K562 (cell line): ENCODE measurements at regions not wholly inside any gene's neighbourhood (a gene's known extent, or its start where the extent isn't known, plus 50 kb on each side); places are given as distances from the start of the nearest gene placed in this dataset.
A peak's percentile ranks its signal among the peaks of the same experiment; 100 is the strongest.

Experiments used
- ADNP ChIP-seq: fragments of 200-800 bp; sonication (Bioruptor generic); IDR thresholded peaks from 2 replicates; pipeline ENCODE4 v1.6.1; 2016; ENCODE audit warnings: missing genetic modification characterization, missing compliant biosample characterization
- BHLHE40 ChIP-seq: IDR thresholded peaks from 2 replicates; pipeline ENCODE4 v1.6.1; 2011; ENCODE audit warnings: low read length, improper control_type of control experiment
- CAMTA2 ChIP-seq: fragments of 250-450 bp; sonication (Bioruptor Pico); conservative IDR thresholded peaks from 2 replicates; pipeline ENCODE4 v1.5.1; 2022
- GABPA ChIP-seq: fragments of 200-800 bp; sonication (Bioruptor generic); conservative IDR thresholded peaks from 2 replicates; pipeline ENCODE4 v1.6.1; 2016; ENCODE audit warnings: low read depth, missing genetic modification characterization, missing compliant biosample characterization
- HDAC3 ChIP-seq: fragments of 450-650 bp; IDR thresholded peaks from 2 replicates; pipeline ENCODE4 v1.6.1; 2018; ENCODE audit warnings: borderline replicate concordance, mild to moderate bottlenecking, moderate library complexity; ENCODE audit not compliant: partially characterized antibody
- LCOR ChIP-seq: sonication (generic); formaldehyde crosslinking; IDR thresholded peaks from 2 replicates; pipeline ENCODE4 v1.8.0; 2022; ENCODE audit warnings: mild to moderate bottlenecking, missing genetic modification reagents
- MYBL2 ChIP-seq, 2 experiments: fragments of 450-650 bp in 1 of 2; sonication (generic) in 1 of 2; formaldehyde crosslinking in 1 of 2; IDR thresholded peaks; 2 replicates each; pipeline versions ENCODE4 v1.6.1 to v1.8.1; 2017 to 2022; ENCODE audit warnings: borderline replicate concordance in 1 of 2, inconsistent platforms in 1 of 2, low read depth in 1 of 2, mild to moderate bottlenecking in 1 of 2, missing genetic modification reagents in 1 of 2, moderate library complexity in 1 of 2
- PYGO2 ChIP-seq: fragments of 450-650 bp; IDR thresholded peaks from 2 replicates; pipeline ENCODE4 v1.6.1; 2016; ENCODE audit warnings: mild to moderate bottlenecking, missing genetic modification characterization, moderate library complexity, missing compliant biosample characterization
- RBBP5 ChIP-seq: fragments of 200-600 bp; sonication (generic); IDR thresholded peaks from 2 replicates; pipeline ENCODE4 v1.6.1; 2012; ENCODE audit warnings: borderline replicate concordance, mild to moderate bottlenecking, low read length, control low read depth, inconsistent platforms; ENCODE audit not compliant: insufficient read depth, poor library complexity, severe bottlenecking
- RBM22 ChIP-seq: fragments of 200-400 bp; formaldehyde crosslinking; IDR thresholded peaks from 2 replicates; pipeline ENCODE4 v1.6.1; 2018; ENCODE audit warnings: low read length, low read depth; ENCODE audit not compliant: poor library complexity, severe bottlenecking
- RFX1 ChIP-seq: fragments of 450-650 bp; IDR thresholded peaks from 2 replicates; pipeline ENCODE4 v1.6.1; 2016; ENCODE audit warnings: mild to moderate bottlenecking, moderate library complexity
- TF ChIP-seq, protein P1 (sequence below): fragments of 450-650 bp; IDR thresholded peaks from 2 replicates; pipeline ENCODE4 v1.6.1; 2016; ENCODE audit warnings: low read depth, mild to moderate bottlenecking, moderate library complexity
- TF ChIP-seq, protein P2 (sequence below), 2 experiments: fragments of 450-650 bp; IDR thresholded peaks; 2 replicates each; pipeline ENCODE4 v1.6.1; 2016; ENCODE audit warnings: mild to moderate bottlenecking in 2 of 2, borderline replicate concordance in 1 of 2, low read depth in 1 of 2, moderate library complexity in 1 of 2
- TF ChIP-seq, protein P3 (sequence below): IDR thresholded peaks from 2 replicates; pipeline ENCODE4 v1.6.1; 2014; ENCODE audit warnings: antibody characterized with exemption
- TF ChIP-seq, protein P4 (sequence below): fragments of 200-800 bp; sonication (Bioruptor generic); IDR thresholded peaks from 2 replicates; pipeline ENCODE4 v1.6.1; 2017; ENCODE audit warnings: missing genetic modification characterization, missing compliant biosample characterization

DNA sequence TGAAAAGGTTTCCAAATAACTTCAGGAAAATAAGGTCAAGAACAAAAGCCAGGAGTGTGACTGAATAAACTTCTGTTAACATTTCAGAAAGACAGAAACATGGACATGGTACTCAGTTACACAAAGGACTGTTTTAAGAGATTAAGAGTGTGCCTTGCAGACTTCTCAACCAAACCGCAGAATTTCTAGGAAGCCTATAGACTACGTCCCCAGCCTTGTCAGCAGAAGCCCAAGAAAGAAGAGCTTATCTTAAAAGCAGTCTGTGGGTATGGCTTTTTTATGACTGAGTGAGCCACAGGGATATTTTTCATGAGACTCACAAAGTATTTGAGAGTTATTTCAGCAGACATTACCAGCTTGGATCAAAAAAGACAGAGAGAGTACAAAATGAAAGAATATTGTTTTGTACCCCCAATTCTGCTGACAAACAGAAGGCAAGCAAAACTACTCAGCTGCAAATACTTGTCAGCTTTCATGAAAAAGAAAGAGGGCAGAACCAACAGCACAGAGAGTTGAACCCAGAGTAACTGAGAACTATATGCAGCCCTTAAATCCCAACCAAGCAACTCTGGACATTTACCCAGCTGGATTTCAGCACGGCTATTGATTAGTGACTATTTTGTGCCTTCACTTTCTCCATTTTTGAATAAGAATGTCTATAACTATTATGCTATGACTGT, 711.0 kb upstream of the CTNND2 start (continued):
- TF ChIP-seq HDAC3 (peak; percentile 78), RBBP5 (no peak), RFX1 (no peak), MYBL2 (IDR thresholded peaks at IDR 0.05; ENCODE audit: low read depth) (no peak), MYBL2 (CRISPR knock-in tag; IDR thresholded peaks at IDR 0.05; ENCODE audit: borderline replicate concordance) (no peak), CAMTA2 (CRISPR knock-in tag) (no peak), ADNP (tag) (no peak), RBM22 (no peak), LCOR (CRISPR knock-in tag) (no peak), PYGO2 (tag) (no peak), GABPA (tag) (no peak), BHLHE40 (peak; percentile 67)
- TF ChIP-seq, protein P1, sequence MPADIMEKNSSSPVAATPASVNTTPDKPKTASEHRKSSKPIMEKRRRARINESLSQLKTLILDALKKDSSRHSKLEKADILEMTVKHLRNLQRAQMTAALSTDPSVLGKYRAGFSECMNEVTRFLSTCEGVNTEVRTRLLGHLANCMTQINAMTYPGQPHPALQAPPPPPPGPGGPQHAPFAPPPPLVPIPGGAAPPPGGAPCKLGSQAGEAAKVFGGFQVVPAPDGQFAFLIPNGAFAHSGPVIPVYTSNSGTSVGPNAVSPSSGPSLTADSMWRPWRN, result peak; percentile 84
- TF ChIP-seq, protein P2, sequence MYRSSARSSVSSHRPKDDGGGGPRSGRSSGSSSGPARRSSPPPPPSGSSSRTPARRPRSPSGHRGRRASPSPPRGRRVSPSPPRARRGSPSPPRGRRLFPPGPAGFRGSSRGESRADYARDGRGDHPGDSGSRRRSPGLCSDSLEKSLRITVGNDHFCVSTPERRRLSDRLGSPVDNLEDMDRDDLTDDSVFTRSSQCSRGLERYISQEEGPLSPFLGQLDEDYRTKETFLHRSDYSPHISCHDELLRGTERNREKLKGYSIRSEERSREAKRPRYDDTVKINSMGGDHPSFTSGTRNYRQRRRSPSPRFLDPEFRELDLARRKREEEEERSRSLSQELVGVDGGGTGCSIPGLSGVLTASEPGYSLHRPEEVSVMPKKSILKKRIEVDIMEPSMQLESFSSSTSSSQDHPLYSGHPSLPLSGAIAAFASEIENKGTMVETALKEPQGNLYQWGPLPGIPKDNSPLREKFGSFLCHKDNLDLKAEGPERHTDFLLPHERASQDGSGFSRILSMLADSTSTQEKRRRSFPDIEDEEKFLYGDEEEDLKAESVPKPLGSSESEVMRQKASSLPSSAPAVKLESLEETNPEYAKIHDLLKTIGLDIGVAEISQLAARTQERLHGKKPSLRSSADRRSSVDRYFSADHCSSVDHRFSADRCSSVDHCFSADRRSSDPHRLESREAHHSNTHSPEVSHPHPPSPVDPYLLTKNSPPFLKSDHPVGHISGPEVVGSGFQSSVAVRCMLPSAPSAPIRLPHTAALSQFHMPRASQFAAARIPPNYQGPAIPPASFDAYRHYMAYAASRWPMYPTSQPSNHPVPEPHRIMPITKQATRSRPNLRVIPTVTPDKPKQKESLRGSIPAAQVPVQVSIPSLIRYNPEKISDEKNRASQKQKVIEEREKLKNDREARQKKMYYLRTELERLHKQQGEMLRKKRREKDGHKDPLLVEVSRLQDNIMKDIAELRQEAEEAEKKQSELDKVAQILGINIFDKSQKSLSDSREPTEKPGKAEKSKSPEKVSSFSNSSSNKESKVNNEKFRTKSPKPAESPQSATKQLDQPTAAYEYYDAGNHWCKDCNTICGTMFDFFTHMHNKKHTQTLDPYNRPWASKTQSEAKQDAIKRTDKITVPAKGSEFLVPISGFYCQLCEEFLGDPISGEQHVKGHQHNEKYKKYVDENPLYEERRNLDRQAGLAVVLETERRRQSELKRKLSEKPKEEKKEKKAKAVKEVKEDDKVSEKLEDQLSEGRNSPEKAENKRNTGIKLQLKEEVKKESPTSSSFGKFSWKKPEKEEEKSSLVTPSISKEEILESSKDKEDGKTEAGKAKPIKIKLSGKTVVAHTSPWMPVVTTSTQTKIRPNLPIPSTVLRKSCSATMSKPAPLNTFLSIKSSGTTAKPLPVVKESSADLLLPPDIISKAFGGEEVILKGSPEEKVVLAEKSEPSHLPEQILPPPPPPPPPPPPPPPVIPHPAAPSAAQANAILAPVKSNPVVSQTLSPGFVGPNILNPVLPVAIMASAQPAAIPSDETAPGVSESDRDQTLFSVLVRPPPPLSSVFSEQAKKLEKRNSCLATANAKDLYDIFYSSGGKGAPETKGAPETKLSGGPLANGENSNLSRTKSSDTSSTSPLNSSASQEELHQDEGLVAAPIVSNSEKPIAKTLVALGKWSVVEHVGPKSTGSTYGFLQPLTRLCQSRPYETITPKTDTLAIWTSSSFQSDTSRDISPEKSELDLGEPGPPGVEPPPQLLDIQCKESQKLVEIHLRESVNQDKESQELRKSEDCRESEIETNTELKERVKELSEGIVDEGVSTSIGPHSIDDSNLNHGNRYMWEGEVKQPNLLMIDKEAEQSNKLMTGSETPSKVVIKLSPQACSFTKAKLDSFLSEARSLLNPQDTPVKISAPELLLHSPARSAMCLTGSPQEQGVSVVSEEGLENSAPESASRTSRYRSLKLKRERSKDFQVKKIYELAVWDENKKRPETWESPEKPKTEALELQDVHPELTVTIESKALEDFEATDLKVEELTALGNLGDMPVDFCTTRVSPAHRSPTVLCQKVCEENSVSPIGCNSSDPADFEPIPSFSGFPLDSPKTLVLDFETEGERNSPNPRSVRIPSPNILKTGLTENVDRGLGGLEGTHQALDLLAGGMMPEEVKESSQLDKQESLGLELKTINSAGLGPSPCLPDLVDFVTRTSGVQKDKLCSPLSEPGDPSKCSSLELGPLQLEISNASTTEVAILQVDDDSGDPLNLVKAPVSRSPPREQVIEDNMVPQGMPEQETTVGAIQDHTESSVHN (IDR thresholded peaks at IDR 0.05; ENCODE audit: borderline replicate concordance in 1 of 2, low read depth in 1 of 2), result no peak
- TF ChIP-seq, protein P3, sequence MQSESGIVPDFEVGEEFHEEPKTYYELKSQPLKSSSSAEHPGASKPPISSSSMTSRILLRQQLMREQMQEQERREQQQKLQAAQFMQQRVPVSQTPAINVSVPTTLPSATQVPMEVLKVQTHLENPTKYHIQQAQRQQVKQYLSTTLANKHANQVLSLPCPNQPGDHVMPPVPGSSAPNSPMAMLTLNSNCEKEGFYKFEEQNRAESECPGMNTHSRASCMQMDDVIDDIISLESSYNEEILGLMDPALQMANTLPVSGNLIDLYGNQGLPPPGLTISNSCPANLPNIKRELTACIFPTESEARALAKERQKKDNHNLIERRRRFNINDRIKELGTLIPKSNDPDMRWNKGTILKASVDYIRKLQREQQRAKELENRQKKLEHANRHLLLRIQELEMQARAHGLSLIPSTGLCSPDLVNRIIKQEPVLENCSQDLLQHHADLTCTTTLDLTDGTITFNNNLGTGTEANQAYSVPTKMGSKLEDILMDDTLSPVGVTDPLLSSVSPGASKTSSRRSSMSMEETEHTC, result no peak
- TF ChIP-seq, protein P4, sequence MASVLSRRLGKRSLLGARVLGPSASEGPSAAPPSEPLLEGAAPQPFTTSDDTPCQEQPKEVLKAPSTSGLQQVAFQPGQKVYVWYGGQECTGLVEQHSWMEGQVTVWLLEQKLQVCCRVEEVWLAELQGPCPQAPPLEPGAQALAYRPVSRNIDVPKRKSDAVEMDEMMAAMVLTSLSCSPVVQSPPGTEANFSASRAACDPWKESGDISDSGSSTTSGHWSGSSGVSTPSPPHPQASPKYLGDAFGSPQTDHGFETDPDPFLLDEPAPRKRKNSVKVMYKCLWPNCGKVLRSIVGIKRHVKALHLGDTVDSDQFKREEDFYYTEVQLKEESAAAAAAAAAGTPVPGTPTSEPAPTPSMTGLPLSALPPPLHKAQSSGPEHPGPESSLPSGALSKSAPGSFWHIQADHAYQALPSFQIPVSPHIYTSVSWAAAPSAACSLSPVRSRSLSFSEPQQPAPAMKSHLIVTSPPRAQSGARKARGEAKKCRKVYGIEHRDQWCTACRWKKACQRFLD (CRISPR knock-in tag), result no peak
